ENCODE measurements at regions not wholly inside any gene's neighbourhood (a gene's known extent, or its start where the extent isn't known, plus 50 kb on each side); places are given as distances from the start of the nearest gene placed in this dataset. TPM values are rescaled to one million over a fixed set of nuclear protein-coding genes. Genes with fewer than 3 reads are reported as not detected.
"Not testable (repeated sequence)": the region's sequence is repeated elsewhere in the genome, so short reads cannot be mapped to it uniquely, and the experiment has no call there.

DNA sequence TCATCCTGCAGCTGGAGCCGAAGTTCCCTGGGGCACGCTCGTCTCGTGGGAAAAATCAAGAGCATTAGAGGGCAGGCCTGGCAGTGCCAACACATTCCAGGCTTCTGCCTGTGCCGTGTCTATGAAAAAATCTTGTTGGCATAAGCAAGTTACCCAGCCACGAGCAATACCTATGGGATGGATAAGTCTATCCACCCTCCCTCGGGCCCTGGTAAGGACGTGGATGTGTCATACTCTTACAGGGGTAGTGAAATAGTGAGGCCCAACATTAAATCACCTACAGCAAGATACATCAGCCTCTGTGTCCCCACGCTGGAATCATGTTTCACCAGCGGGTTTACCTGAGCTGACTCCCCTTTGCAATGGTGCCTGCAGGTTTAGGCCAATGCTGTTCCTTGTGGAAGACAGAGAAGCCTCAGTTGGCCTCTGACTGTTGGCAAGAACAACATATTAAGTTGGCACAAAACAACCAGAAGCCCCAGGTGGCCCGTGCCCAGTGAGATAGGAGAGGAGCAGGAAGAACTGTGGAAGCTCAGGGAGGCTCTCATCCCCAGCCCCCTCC lies 51.1 kb upstream of the SULF2 start:
- not testable (repeated sequence) for H3K4me3 Mint-ChIP-seq

More for the DNA sequence above, 51.1 kb upstream of the SULF2 start:
- H3K79me2 ChIP-seq (ENCODE audit: insufficient read depth, low read length); H2AFZ ChIP-seq (ENCODE audit: insufficient read depth, low read depth, low read length, poor library complexity, severe bottlenecking); H3K9ac ChIP-seq (ENCODE audit: insufficient read depth, low read length, poor library complexity, severe bottlenecking); H3K4me1 Mint-ChIP-seq; intact Hi-C loops (cut with micrococcal nuclease); H3K36me3 Mint-ChIP-seq; H3K36me3 ChIP-seq (replicated peaks in 1 of 2; ENCODE audit: control insufficient read depth in 1 of 2, insufficient read depth in 2 of 2, low read length in 2 of 2); H3K9me3 ChIP-seq (replicated peaks in 1 of 2; ENCODE audit: control insufficient read depth in 1 of 2, insufficient read depth in 1 of 2, low read length in 2 of 2); DNase-seq; H3K27me3 ChIP-seq (ENCODE audit: control insufficient read depth in 2 of 2, insufficient read depth in 2 of 2, low read length in 2 of 2); H4K20me1 ChIP-seq (ENCODE audit: insufficient read depth, low read length); H3K27ac Mint-ChIP-seq; H3K4me2 ChIP-seq (replicated peaks; ENCODE audit: extremely low read depth, low read length, poor library complexity, severe bottlenecking); H3K4me3 ChIP-seq (replicated peaks in 1 of 3; ENCODE audit: low read depth in 2 of 3, low read length in 3 of 3); H3K4me1 ChIP-seq (ENCODE audit: control insufficient read depth in 1 of 2, insufficient read depth in 2 of 2, low read length in 2 of 2); H3K27ac ChIP-seq (ENCODE audit: low read depth in 1 of 2, low read length in 2 of 2); H3K9me3 Mint-ChIP-seq: not testable (repeated sequence)
- H3K27me3 Mint-ChIP-seq (ENCODE audit: low read depth in 3 of 3) = peaks cover 6 to 11% (median 6%) of the 10 kb centered on the region in 3 donors
- no CpG with 5 or more reads among the region's 11 CpGs for WGBS (ENCODE audit: insufficient coverage)

Small RNA genes lying in the stretch of these regions (small RNA-seq; reads per million reads assigned to genes)
- gene RNA5SP486 (ENCODE audit: insufficient read length, low read depth) = 1.4 reads per million
- gene RNU7-144P (ENCODE audit: insufficient read length, low read depth) = not detected
- gene RNU7-92P (ENCODE audit: insufficient read length, low read depth) = not detected

Measured in CD14-positive monocyte (primary cell).